ENCODE measurements at regions not wholly inside any gene's neighbourhood (a gene's known extent, or its start where the extent isn't known, plus 50 kb on each side); places are given as distances from the start of the nearest gene placed in this dataset.
"Not testable (repeated sequence)": the region's sequence is repeated elsewhere in the genome, so short reads cannot be mapped to it uniquely, and the experiment has no call there.

DNA sequence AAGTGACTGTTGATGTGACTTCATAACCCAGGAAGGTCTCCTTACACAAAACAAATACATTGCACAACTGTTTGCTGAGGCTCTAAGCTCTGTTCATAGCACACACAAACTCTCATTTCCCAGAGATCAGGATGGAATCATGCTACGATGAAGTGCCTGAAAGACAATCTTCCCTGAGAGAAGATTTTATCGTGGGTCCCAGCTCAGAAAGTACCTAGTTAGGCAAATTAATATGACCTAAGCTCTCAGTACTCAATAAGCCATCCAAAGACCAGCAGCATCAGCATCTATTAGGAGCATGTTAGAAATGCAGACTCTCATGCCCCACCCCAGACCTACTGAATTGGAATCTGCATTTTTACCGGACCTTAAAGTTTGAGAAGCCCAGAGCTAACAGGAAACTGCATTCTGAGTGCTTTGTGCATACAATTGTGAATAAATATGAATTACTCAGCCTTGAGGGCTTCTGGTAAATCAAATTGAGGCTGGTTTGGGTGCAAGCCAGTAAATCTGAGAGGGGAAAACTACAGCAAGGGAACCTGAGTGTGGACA, 161.5 kb upstream of the C2CD4B start:
- Mint-ChIP-seq H3K27ac (ENCODE audit: unreplicated experiment) (no peak overlapping the region), H3K4me1 (ENCODE audit: low read depth, unreplicated experiment) (no peaks in the 10 kb centered on the region), H3K9me3 (ENCODE audit: unreplicated experiment) (no peaks in the 10 kb centered on the region), H3K27me3 (ENCODE audit: unreplicated experiment) (peaks cover 2% of the 10 kb centered on the region), H3K4me3 (ENCODE audit: unreplicated experiment) (no peak overlapping the region), H3K36me3 (ENCODE audit: unreplicated experiment) (no peaks in the 10 kb centered on the region)
- DNase-seq, result no peak
- TF ChIP-seq CTCF (IDR thresholded peaks at IDR 0.05; ENCODE audit: partially characterized antibody, unreplicated experiment), result no peak

- no peak for TF ChIP-seq CTCF (IDR thresholded peaks at IDR 0.05; ENCODE audit: partially characterized antibody, unreplicated experiment)
- H3K27ac Mint-ChIP-seq (ENCODE audit: unreplicated experiment), result no peak overlapping the region
- H3K36me3 Mint-ChIP-seq (ENCODE audit: unreplicated experiment), result no peaks in the 10 kb centered on the region
- H3K9me3 Mint-ChIP-seq (ENCODE audit: unreplicated experiment), result no peaks in the 10 kb centered on the region
- no peaks in the 10 kb centered on the region for H3K4me1 Mint-ChIP-seq (ENCODE audit: low read depth, unreplicated experiment)
- H3K4me3 Mint-ChIP-seq (ENCODE audit: unreplicated experiment), result no peak overlapping the region
- H3K27me3 Mint-ChIP-seq (ENCODE audit: unreplicated experiment), result peaks cover 2% of the 10 kb centered on the region
- DNase-seq, result no peak
These were observed 162.3 kb upstream of the C2CD4B start for GRCh38 chr15:62327406-62327805.

- H3K9me3 Mint-ChIP-seq (ENCODE audit: unreplicated experiment); H3K4me1 Mint-ChIP-seq (ENCODE audit: low read depth, unreplicated experiment); H3K27ac Mint-ChIP-seq (ENCODE audit: unreplicated experiment): not testable (repeated sequence)
These were observed 167.4 kb upstream of the C2CD4B start for GRCh38 chr15:62332472-62332871.

GRCh38 chr15:62334536-62334935, 169.5 kb upstream of the C2CD4B start:
- no peak overlapping the region for H3K27ac Mint-ChIP-seq (ENCODE audit: unreplicated experiment)
- H3K36me3 Mint-ChIP-seq (ENCODE audit: unreplicated experiment), result peaks cover 5% of the 10 kb centered on the region
- H3K4me1 Mint-ChIP-seq (ENCODE audit: low read depth, unreplicated experiment), result no peaks in the 10 kb centered on the region
- no peaks in the 10 kb centered on the region for H3K27me3 Mint-ChIP-seq (ENCODE audit: unreplicated experiment)
- H3K4me3 Mint-ChIP-seq (ENCODE audit: unreplicated experiment), result no peak overlapping the region
- H3K9me3 Mint-ChIP-seq (ENCODE audit: unreplicated experiment), result peaks cover 4% of the 10 kb centered on the region
- no peak for DNase-seq
- TF ChIP-seq CTCF (IDR thresholded peaks at IDR 0.05; ENCODE audit: partially characterized antibody, unreplicated experiment), result no peak

More at GRCh38 chr15:62332472-62332871, 167.4 kb upstream of the C2CD4B start:
- not testable (repeated sequence) for H3K4me3 Mint-ChIP-seq (ENCODE audit: unreplicated experiment); DNase-seq; H3K27me3 Mint-ChIP-seq (ENCODE audit: unreplicated experiment); H3K36me3 Mint-ChIP-seq (ENCODE audit: unreplicated experiment)

- Mint-ChIP-seq H3K27me3 (ENCODE audit: unreplicated experiment) (no peaks in the 10 kb centered on the region), H3K27ac (ENCODE audit: unreplicated experiment) (no peak overlapping the region), H3K4me1 (ENCODE audit: low read depth, unreplicated experiment) (no peaks in the 10 kb centered on the region), H3K4me3 (ENCODE audit: unreplicated experiment) (no peak overlapping the region), H3K9me3 (ENCODE audit: unreplicated experiment) (peaks cover 4% of the 10 kb centered on the region), H3K36me3 (ENCODE audit: unreplicated experiment) (peaks cover 5% of the 10 kb centered on the region)
- no peak for TF ChIP-seq CTCF (IDR thresholded peaks at IDR 0.05; ENCODE audit: partially characterized antibody, unreplicated experiment)
- DNase-seq, result no peak
These were observed 172.8 kb upstream of the C2CD4B start for GRCh38 chr15:62337934-62338333.

Data from glutamatergic neuron (in vitro differentiated cells).